Kidney epithelial cell (primary cell): ENCODE measurements at regions not wholly inside any gene's neighbourhood (a gene's known extent, or its start where the extent isn't known, plus 50 kb on each side); places are given as distances from the start of the nearest gene placed in this dataset.

ENCODE experiments used
- DNase-seq: peaks from one replicate; pipeline ENCODE4 v3.0.0-alpha.2; 2010; ENCODE audit warnings: low read depth
- H3K27me3 ChIP-seq: 2 replicates; pipeline ENCODE4 v1.6.0; 2011; ENCODE audit warnings: low read length; ENCODE audit not compliant: control insufficient read depth, insufficient read depth
- H3K36me3 ChIP-seq: 2 replicates; pipeline ENCODE4 v1.5.1; 2011; ENCODE audit warnings: low read length; ENCODE audit not compliant: control insufficient read depth, insufficient read depth
- H3K4me3 ChIP-seq: 2 replicates; pipeline ENCODE4 v1.5.1; 2011; ENCODE audit warnings: low read depth, mild to moderate bottlenecking, control low read depth, low read length
- CTCF ChIP-seq: IDR thresholded peaks from 2 replicates; pipeline ENCODE4 v1.5.1; 2011; ENCODE audit warnings: mild to moderate bottlenecking, moderate library complexity, low read length, control low read depth, inconsistent platforms; ENCODE audit not compliant: insufficient read depth, poor library complexity, severe bottlenecking

DNA sequence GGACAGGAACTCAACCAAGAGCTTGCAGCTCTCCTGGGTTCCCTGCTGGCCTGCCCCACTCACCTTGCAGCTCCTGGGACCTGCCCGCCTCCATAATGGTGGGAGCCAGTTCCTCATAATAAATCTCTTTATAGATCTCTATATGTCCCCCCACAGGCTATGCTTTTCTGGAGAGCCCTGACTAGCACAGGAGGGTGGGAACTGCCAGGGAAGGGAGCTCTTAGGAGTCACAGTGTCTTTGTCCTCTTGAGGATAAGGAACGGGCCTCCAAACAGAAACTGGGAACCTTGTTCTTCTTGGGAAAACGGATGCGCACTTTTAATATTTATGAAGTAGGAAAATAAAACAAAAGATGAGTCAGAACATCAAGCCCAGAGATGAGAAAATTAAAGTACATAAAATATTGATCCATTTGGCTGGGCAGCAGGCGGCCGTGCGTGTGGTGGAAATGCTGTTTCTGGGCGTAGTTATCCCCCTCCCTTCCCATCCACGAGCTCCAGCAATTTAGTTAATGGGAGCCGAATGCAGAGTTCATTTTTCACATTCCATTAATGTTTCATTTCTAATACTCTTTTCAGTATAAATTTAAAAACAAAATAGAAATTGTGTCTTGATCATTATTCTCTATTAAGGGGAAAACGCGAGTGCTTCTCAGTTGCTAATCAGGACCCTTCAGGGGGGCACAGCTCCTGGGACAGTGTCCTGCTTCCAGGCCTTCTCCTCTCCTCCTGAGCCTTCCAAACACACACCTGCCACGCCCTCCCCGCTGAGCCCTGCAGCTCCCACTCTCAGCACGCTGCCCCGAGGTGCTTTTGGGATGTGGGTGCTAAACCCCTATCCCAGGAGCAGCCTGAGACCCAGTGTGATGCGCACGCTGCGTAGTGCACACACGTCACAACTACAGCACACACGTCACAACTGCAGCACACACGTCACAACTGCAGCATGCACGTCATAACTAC lies 323.3 kb upstream of the AJAP1 start:
- TF ChIP-seq CTCF = no peak
- no peak for DNase-seq
- Histone ChIP-seq H3K36me3 (no peaks in the 10 kb centered on the region), H3K27me3 (no peaks in the 10 kb centered on the region), H3K4me3 (no peak overlapping the region)

DNA sequence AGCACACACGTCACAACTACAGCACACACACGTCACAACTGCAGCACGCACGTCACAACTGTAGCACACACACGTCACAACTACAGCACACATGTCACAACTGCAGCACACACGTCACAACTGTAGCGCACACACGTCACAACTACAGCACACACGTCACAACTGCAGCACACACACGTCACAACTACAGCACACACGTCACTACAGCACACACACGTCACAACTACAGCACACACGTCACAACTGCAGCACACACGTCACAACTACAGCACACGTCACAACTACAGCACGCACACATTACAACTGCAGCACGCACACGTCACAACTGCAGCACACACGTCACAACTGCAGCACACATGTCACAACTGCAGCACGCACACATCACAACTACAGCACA lies 322.6 kb upstream of the AJAP1 start:
- Histone ChIP-seq H3K4me3 (no peak overlapping the region), H3K27me3 (no peaks in the 10 kb centered on the region), H3K36me3 (no peaks in the 10 kb centered on the region)
- DNase-seq = no peak
- no peak for TF ChIP-seq CTCF

GRCh38 chr1:4336507-4336906 lies 317.9 kb upstream of the AJAP1 start:
- H3K4me3 ChIP-seq = no peak overlapping the region
- no peaks in the 10 kb centered on the region for H3K27me3 ChIP-seq
- no peaks in the 10 kb centered on the region for H3K36me3 ChIP-seq
- TF ChIP-seq CTCF = no peak
- no peak for DNase-seq

GRCh38 chr1:4341421-4341820 lies 313.0 kb upstream of the AJAP1 start:
- Histone ChIP-seq H3K36me3 (no peaks in the 10 kb centered on the region), H3K27me3 (no peaks in the 10 kb centered on the region), H3K4me3 (no peak overlapping the region)
- no peak for TF ChIP-seq CTCF
- no peak for DNase-seq

GRCh38 chr1:4344065-4344732 lies 310.2 kb upstream of the AJAP1 start:
- no peak for TF ChIP-seq CTCF
- Histone ChIP-seq H3K4me3 (no peak overlapping the region), H3K36me3 (no peaks in the 10 kb centered on the region), H3K27me3 (no peaks in the 10 kb centered on the region)
- DNase-seq = no peak
